HG02970 (cell line): ENCODE measurements at regions not wholly inside any gene's neighbourhood (a gene's known extent, or its start where the extent isn't known, plus 50 kb on each side); places are given as distances from the start of the nearest gene placed in this dataset.

Experiments used
- ATAC-seq: cut with Tn5 transposase; IDR thresholded peaks from one replicate; pipeline ENCODE4 v1.9.1; 2021; ENCODE audit warnings: mild to moderate bottlenecking, moderate library complexity, moderate number of reproducible peaks; ENCODE audit not compliant: unreplicated experiment, low FRiP score

- ATAC-seq = no peak
These were observed 241.5 kb upstream of the CLINT1 start for GRCh38 chr5:158100373-158100888.

GRCh38 chr5:158099571-158100105 lies 240.7 kb upstream of the CLINT1 start:
- no peak for ATAC-seq

- no peak for ATAC-seq
These were observed 237.9 kb upstream of the CLINT1 start for GRCh38 chr5:158096835-158097234.

GRCh38 chr5:158086856-158087255 lies 227.9 kb upstream of the CLINT1 start:
- ATAC-seq = no peak

- ATAC-seq = no peak
These were observed 225.3 kb upstream of the CLINT1 start for GRCh38 chr5:158084292-158084691.

DNA sequence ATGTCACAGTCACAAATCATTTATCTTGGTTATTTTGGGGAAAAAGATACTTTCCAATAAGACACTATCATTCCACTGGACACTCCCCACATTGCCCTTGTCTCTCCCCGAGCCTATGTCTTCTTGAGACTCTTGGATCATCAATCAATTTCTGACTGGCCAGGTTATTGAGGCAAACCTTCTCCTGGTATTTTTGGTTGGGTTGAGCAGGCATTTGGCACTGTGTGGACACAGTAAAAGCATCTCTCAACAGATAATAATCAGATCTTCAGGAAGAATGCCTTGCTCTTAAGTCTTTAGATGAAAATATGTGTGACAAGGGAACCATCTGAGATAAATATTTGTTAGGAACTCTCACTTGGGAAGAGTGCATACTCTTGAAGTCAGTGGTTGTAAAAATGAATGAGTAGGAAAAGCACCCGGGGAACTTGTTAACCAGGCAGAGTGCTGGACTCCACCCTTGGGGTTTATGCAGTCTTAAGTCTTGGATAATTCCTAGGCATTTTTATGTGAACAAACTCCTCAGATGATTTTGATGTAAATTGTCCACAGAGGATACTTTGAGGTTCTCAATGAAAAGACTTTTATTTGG lies 223.8 kb upstream of the CLINT1 start:
- ATAC-seq = no peak

- no peak for ATAC-seq
These were observed 221.2 kb upstream of the CLINT1 start for GRCh38 chr5:158080112-158080511.

- no peak for ATAC-seq
These were observed 220.2 kb upstream of the CLINT1 start for GRCh38 chr5:158079097-158079496.

GRCh38 chr5:158074992-158075769 lies 216.2 kb upstream of the CLINT1 start:
- no peak for ATAC-seq

DNA sequence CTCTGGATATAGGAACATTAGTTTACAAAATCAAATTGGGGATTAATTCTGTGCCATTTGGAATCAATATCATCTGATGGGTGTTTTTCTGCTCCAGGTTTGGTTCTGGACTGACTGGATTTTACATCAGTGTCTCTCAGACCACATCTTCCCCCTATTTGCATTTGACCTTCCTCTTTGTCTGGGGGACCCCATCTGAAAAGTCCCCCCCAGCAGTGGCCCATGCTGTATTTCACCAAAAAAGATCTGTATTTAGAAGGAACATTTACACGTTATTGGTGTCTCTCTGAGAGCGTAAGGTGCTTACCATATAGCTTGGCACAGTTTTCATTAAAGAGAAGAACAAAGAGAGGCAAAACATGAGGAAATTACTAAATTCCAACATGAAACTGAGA lies 215.6 kb upstream of the CLINT1 start:
- no peak for ATAC-seq

- no peak for ATAC-seq
These were observed 211.9 kb upstream of the CLINT1 start for GRCh38 chr5:158070859-158071258.

- ATAC-seq = no peak
These were observed 210.9 kb upstream of the CLINT1 start for GRCh38 chr5:158069838-158070237.

DNA sequence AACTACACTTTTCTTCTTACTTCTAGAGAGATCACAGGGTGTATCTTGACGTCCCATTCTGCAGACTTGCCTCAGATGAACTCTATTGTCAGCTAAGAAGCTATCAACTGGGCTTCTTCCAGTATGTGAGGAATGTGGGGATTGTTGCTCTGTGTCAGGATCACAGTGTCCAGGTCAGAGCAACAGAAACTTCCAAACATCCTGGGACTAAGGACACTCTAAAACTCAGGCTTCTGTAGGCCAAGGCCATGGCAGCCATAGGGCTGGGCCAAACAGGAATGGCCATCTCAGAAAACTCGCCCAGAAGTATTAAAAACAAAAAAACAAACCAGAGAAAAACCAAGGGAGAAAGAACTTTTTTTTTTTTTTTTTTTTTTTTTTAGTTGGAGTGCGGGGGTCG lies 210.0 kb upstream of the CLINT1 start:
- ATAC-seq = no peak

DNA sequence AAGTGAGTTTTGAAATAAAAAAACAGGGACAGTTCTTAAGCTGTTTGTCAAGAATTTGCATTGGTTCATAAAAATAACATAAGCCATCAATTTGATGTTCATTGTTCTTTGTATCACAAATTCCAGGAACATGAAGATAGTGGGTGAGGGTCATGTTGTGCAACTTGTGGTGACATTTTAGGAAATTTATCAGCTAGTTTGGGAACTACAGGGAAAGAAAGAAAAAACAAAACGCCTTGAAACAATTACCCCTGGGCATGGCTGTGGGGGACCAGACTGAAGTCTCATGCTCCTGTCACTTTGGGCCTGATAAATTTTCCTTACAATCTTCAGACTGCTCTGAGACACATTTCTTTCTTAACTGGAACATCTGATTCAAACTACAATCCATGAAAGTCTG lies 207.1 kb upstream of the CLINT1 start:
- no peak for ATAC-seq

GRCh38 chr5:158064334-158065123 lies 205.6 kb upstream of the CLINT1 start:
- no peak for ATAC-seq

DNA sequence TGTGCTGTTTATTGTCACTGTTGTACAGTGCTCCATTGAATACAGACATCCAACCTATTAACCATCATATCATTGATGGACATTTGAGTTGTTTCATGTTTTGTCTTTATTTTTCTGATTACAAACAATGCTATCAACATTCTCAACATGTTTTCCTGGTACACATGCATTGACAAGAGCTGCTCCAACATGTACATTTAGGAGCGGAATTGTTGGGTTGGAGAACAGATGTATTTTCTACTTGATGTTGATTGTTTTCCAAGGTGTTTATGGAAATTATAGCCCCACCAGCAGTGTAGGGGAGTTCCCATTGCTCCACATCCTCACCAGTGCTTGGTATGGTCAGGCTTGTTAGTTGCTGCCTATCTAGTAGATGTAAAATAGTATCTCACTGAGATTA lies 204.1 kb upstream of the CLINT1 start:
- no peak for ATAC-seq

DNA sequence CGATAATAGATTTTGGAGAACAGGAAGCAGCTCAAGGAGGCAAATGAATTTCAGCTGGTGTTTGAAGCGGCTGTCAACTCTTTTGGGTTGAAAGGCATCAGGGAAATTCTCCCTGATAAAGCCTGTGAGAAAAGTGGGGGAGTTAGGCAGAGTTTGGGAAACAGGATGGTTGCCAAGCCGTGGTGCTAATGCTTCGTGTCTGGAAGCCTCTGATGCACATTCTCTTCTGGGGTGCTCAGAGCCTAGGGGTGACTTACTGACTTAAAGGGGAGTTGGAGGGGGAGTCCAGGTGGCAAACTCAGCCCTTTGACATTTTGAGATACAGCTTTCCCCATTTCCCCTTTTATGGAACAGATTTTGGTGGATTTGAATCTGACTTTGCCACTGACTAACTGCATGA lies 202.5 kb upstream of the CLINT1 start:
- no peak for ATAC-seq

DNA sequence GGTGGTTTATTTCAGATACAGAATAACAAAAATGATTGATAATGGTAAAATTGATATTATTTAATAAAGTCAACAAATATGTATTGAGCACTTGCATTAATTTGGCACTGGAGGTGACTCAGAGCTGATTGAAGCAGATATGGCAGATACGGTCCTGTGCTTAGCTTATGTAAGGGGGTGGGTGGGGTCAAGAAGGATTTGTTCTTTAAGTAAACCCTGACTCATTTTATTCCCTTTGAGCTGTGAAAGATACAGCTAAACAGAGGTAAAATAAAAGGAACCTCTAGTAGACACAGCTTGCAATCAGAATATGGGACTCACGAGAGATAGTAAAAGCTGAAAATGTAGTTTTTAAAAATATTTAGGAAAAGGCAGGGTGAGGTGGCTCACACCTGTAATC lies 201.3 kb upstream of the CLINT1 start:
- no peak for ATAC-seq

- ATAC-seq = no peak
These were observed 199.5 kb upstream of the CLINT1 start for GRCh38 chr5:158058208-158059120.
